Stimulated activated CD4-positive, alpha-beta T cell treated with anti-CD3 and anti-CD28 coated beads, Interleukin-4, amount 100 ng/mL, for 1 hour (primary cell): ENCODE measurements at regions not wholly inside any gene's neighbourhood (a gene's known extent, or its start where the extent isn't known, plus 50 kb on each side); places are given as distances from the start of the nearest gene placed in this dataset.
"Not testable (repeated sequence)": the region's sequence is repeated elsewhere in the genome, so short reads cannot be mapped to it uniquely, and the experiment has no call there.

Source experiments
- DNase-seq: peaks from one replicate; pipeline ENCODE4 v3.0.0-alpha.2; 2020

GRCh38 chr1:95535614-95536013, 301.6 kb downstream of the RWDD3 start:
- no peak for DNase-seq

- no peak for DNase-seq
These were observed 302.5 kb downstream of the RWDD3 start for GRCh38 chr1:95536501-95536900.

- no peak for DNase-seq
These were observed 303.2 kb downstream of the RWDD3 start for GRCh38 chr1:95537176-95537575.

GRCh38 chr1:95538242-95538641, 304.2 kb downstream of the RWDD3 start:
- not testable (repeated sequence) for DNase-seq

GRCh38 chr1:95542936-95543335, 308.9 kb downstream of the RWDD3 start:
- no peak for DNase-seq

GRCh38 chr1:95547005-95547404, 313.0 kb downstream of the RWDD3 start:
- DNase-seq = no peak

GRCh38 chr1:95548211-95548610, 314.2 kb downstream of the RWDD3 start:
- no peak for DNase-seq

GRCh38 chr1:95551201-95551600, 317.2 kb downstream of the RWDD3 start:
- no peak for DNase-seq

- DNase-seq = no peak
These were observed 319.6 kb downstream of the RWDD3 start for GRCh38 chr1:95553595-95553994.

GRCh38 chr1:95554408-95554807, 320.4 kb downstream of the RWDD3 start:
- DNase-seq = no peak

- DNase-seq = no peak
These were observed 324.8 kb downstream of the RWDD3 start for GRCh38 chr1:95558791-95559190.

GRCh38 chr1:95561346-95561745, 327.3 kb downstream of the RWDD3 start:
- no peak for DNase-seq

GRCh38 chr1:95562230-95562629, 328.2 kb downstream of the RWDD3 start:
- DNase-seq = no peak

- DNase-seq = no peak
These were observed 338.0 kb downstream of the RWDD3 start for GRCh38 chr1:95572002-95572401.

GRCh38 chr1:95572962-95573361, 339.0 kb downstream of the RWDD3 start:
- no peak for DNase-seq

GRCh38 chr1:95575291-95575690, 341.3 kb downstream of the RWDD3 start:
- no peak for DNase-seq

GRCh38 chr1:95578462-95578861, 344.5 kb downstream of the RWDD3 start:
- DNase-seq = no peak

- no peak for DNase-seq
These were observed 348.2 kb downstream of the RWDD3 start for GRCh38 chr1:95582191-95582590.

GRCh38 chr1:95582746-95583145, 348.7 kb downstream of the RWDD3 start:
- no peak for DNase-seq

- no peak for DNase-seq
These were observed 349.7 kb downstream of the RWDD3 start for GRCh38 chr1:95583661-95584210.

- DNase-seq = no peak
These were observed 350.3 kb downstream of the RWDD3 start for GRCh38 chr1:95584315-95584714.

- DNase-seq = no peak
These were observed 370.8 kb downstream of the RWDD3 start for GRCh38 chr1:95604771-95605170.

GRCh38 chr1:95614197-95614596, 380.2 kb downstream of the RWDD3 start:
- no peak for DNase-seq

GRCh38 chr1:95615421-95615820, 381.4 kb downstream of the RWDD3 start:
- DNase-seq = no peak

GRCh38 chr1:95620076-95620475, 386.1 kb downstream of the RWDD3 start:
- DNase-seq = no peak

- no peak for DNase-seq
These were observed 388.6 kb downstream of the RWDD3 start for GRCh38 chr1:95622609-95623008.
